GM21737 (cell line): ENCODE measurements at regions not wholly inside any gene's neighbourhood (a gene's known extent, or its start where the extent isn't known, plus 50 kb on each side); places are given as distances from the start of the nearest gene placed in this dataset.
"Not testable (repeated sequence)": the region's sequence is repeated elsewhere in the genome, so short reads cannot be mapped to it uniquely, and the experiment has no call there.

Source experiments
- ATAC-seq: cut with Tn5 transposase; IDR thresholded peaks from one replicate; pipeline ENCODE4 v1.9.1; 2021; ENCODE audit warnings: mild to moderate bottlenecking, moderate library complexity; ENCODE audit not compliant: unreplicated experiment

GRCh38 chr3:153539263-153539662 lies 377.2 kb downstream of the RAP2B start:
- no peak for ATAC-seq

GRCh38 chr3:153545471-153545870 lies 383.4 kb downstream of the RAP2B start:
- ATAC-seq: no peak

GRCh38 chr3:153547970-153548369 lies 385.9 kb downstream of the RAP2B start:
- no peak for ATAC-seq

GRCh38 chr3:153549686-153550085 lies 387.7 kb downstream of the RAP2B start:
- not testable (repeated sequence) for ATAC-seq

GRCh38 chr3:153551536-153552285 lies 389.7 kb downstream of the RAP2B start:
- ATAC-seq: no peak

GRCh38 chr3:153552887-153553604 lies 391.0 kb downstream of the RAP2B start:
- ATAC-seq: no peak

GRCh38 chr3:153553605-153553945 lies 391.5 kb downstream of the RAP2B start:
- no peak for ATAC-seq

- ATAC-seq: no peak
Observed at GRCh38 chr3:153555919-153556318, 393.9 kb downstream of the RAP2B start.

- not testable (repeated sequence) for ATAC-seq
Observed at GRCh38 chr3:153559366-153559765, 397.3 kb downstream of the RAP2B start.

- ATAC-seq: no peak
Observed at GRCh38 chr3:153567011-153567410, 405.0 kb downstream of the RAP2B start.

- no peak for ATAC-seq
Observed at GRCh38 chr3:153567556-153567955, 405.5 kb downstream of the RAP2B start.

GRCh38 chr3:153570481-153570880 lies 408.5 kb downstream of the RAP2B start:
- ATAC-seq: not testable (repeated sequence)

- ATAC-seq: no peak
Observed at GRCh38 chr3:153572165-153572564, 410.1 kb downstream of the RAP2B start.

GRCh38 chr3:153572654-153573053 lies 410.6 kb downstream of the RAP2B start:
- no peak for ATAC-seq

- no peak for ATAC-seq
Observed at GRCh38 chr3:153573481-153573880, 411.5 kb downstream of the RAP2B start.

GRCh38 chr3:153574445-153574844 lies 412.4 kb downstream of the RAP2B start:
- ATAC-seq: no peak

GRCh38 chr3:153577059-153577736 lies 415.2 kb downstream of the RAP2B start:
- no peak for ATAC-seq

GRCh38 chr3:153578046-153578445 lies 416.0 kb downstream of the RAP2B start:
- ATAC-seq: no peak

GRCh38 chr3:153590051-153590450 lies 428.0 kb downstream of the RAP2B start:
- ATAC-seq: no peak

- ATAC-seq: no peak
Observed at GRCh38 chr3:153591561-153592245, 429.7 kb downstream of the RAP2B start.

GRCh38 chr3:153595186-153595815 lies 433.3 kb downstream of the RAP2B start:
- no peak for ATAC-seq
